ENCODE measurements at regions not wholly inside any gene's neighbourhood (a gene's known extent, or its start where the extent isn't known, plus 50 kb on each side); places are given as distances from the start of the nearest gene placed in this dataset.

DNA sequence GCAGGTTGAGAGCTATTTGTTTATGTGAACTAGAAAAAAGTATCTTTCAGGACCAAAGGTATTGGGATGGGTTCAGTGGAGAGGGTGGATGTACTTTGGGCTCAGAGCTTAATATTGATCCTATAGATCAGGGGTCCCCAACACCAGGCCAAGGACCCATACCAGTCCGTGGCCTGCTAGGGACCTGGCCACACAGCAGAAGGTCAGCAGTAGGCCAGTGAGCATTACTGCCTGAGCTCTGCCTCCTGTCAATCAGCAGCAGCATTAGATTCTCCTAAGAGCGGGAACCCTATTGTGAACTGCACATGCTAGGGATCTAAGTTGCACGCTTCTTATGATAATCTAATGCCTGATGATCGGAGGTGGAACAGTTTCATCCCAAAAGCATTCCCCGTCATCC lies 115.8 kb upstream of the WDR11 start:
- no peaks in the 10 kb centered on the region for H3K36me3 ChIP-seq (ENCODE audit: control insufficient read depth, low read length)
- no peaks in the 10 kb centered on the region for H3K9me3 ChIP-seq (ENCODE audit: control insufficient read depth, insufficient read depth, low read length)
- 0 out of 2 replicates have a peak, but pooled peaks cover 3% of the 10 kb centered on the region for H3K27me3 ChIP-seq (ENCODE audit: control insufficient read depth, low read length)
- H3K4me1 ChIP-seq (ENCODE audit: control insufficient read depth, low read length), result no peaks in the 10 kb centered on the region
- H3F3A ChIP-seq (ENCODE audit: control insufficient read depth, insufficient read depth), result no peaks in the 10 kb centered on the region
- H3K27ac ChIP-seq (ENCODE audit: low read depth, low read length), result no peak overlapping the region
- H3K4me3 ChIP-seq (ENCODE audit: low read length), result no peak overlapping the region
- no peak overlapping the region for H3K4me2 ChIP-seq (ENCODE audit: low read length)
- H3K9me2 ChIP-seq (replicated peaks; ENCODE audit: control insufficient read depth, low read length), result no peaks in the 10 kb centered on the region
- H4K20me1 ChIP-seq (ENCODE audit: control insufficient read depth, insufficient read depth, low read depth, low read length), result no peaks in the 10 kb centered on the region
- TF ChIP-seq EZH2phosphoT487 (IDR thresholded peaks at IDR 0.05; ENCODE audit: borderline replicate concordance, low read length), result no peak
- TF ChIP-seq, protein P1, sequence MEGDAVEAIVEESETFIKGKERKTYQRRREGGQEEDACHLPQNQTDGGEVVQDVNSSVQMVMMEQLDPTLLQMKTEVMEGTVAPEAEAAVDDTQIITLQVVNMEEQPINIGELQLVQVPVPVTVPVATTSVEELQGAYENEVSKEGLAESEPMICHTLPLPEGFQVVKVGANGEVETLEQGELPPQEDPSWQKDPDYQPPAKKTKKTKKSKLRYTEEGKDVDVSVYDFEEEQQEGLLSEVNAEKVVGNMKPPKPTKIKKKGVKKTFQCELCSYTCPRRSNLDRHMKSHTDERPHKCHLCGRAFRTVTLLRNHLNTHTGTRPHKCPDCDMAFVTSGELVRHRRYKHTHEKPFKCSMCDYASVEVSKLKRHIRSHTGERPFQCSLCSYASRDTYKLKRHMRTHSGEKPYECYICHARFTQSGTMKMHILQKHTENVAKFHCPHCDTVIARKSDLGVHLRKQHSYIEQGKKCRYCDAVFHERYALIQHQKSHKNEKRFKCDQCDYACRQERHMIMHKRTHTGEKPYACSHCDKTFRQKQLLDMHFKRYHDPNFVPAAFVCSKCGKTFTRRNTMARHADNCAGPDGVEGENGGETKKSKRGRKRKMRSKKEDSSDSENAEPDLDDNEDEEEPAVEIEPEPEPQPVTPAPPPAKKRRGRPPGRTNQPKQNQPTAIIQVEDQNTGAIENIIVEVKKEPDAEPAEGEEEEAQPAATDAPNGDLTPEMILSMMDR (IDR thresholded peaks at IDR 0.05; ENCODE audit: low read depth, low read length, poor library complexity, severe bottlenecking), result no peak
- no peaks in the 10 kb centered on the region for H3K79me2 ChIP-seq (ENCODE audit: control insufficient read depth, low read length)

DNA sequence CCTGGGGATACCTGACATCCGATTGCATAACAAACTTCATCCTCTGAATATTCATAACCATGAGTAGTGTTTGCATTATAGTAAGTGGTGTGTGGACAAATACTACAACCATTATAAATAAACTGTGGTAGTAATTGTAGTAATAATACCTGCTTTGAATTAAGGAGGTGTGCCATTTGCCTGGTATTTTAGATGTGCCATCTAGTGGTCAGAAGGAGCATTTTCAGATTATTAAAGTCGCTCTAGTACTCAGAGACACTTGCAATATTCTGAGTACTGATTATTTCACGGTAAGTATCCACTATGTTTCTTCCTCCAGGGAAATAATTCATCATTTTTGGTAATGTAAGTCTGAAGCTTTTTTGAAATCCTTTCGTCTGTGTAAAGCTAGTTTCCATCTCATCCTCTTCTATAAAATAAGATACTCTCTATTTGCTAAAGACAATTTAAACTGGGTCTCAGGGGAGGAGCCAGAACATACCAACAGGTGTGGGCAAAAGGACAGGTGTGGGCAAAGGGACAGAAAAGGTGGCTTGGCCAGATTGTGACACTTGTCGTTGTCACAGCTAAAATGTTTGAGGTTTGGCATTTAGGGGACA lies 115.3 kb upstream of the WDR11 start:
- H4K20me1 ChIP-seq (ENCODE audit: control insufficient read depth, insufficient read depth, low read depth, low read length), result no peaks in the 10 kb centered on the region
- 0 out of 2 replicates have a peak, but pooled peaks cover 3% of the 10 kb centered on the region for H3K27me3 ChIP-seq (ENCODE audit: control insufficient read depth, low read length)
- no peaks in the 10 kb centered on the region for H3K9me2 ChIP-seq (replicated peaks; ENCODE audit: control insufficient read depth, low read length)
- no peaks in the 10 kb centered on the region for H3K36me3 ChIP-seq (ENCODE audit: control insufficient read depth, low read length)
- no peaks in the 10 kb centered on the region for H3K4me1 ChIP-seq (ENCODE audit: control insufficient read depth, low read length)
- H3K9me3 ChIP-seq (ENCODE audit: control insufficient read depth, insufficient read depth, low read length), result no peaks in the 10 kb centered on the region
- no peak overlapping the region for H3K27ac ChIP-seq (ENCODE audit: low read depth, low read length)
- H3K4me3 ChIP-seq (ENCODE audit: low read length), result no peak overlapping the region
- H3F3A ChIP-seq (ENCODE audit: control insufficient read depth, insufficient read depth), result no peaks in the 10 kb centered on the region
- TF ChIP-seq EZH2phosphoT487 (IDR thresholded peaks at IDR 0.05; ENCODE audit: borderline replicate concordance, low read length), result no peak
- TF ChIP-seq, protein P1 (IDR thresholded peaks at IDR 0.05; ENCODE audit: low read depth, low read length, poor library complexity, severe bottlenecking), result peak; percentile 63
- no peak overlapping the region for H3K4me2 ChIP-seq (ENCODE audit: low read length)
- H3K79me2 ChIP-seq (ENCODE audit: control insufficient read depth, low read length), result no peaks in the 10 kb centered on the region

DNA sequence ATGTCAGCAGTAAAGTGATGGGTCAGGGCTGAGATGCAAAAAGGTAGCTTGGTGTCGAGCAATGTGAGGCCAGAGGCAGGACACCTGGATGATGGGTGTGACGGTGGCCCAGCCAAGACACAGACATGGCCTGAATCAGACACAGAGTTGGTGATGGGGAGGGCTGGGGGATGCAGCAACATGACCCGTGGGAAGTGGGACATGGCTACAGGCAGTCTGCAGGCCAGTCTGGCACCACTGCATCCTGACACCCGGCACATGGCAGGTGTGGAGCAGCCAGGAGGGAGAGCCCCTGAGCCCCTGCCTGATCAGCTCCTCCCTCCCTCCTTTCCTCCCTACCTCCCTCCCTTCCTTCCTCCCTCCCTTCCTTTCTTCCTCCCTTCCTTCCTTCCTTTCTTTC lies 114.8 kb upstream of the WDR11 start:
- Histone ChIP-seq H3K4me2 (ENCODE audit: low read length) (no peak overlapping the region), H3K27ac (ENCODE audit: low read depth, low read length) (no peak overlapping the region), H3K9me3 (ENCODE audit: control insufficient read depth, insufficient read depth, low read length) (no peaks in the 10 kb centered on the region), H3K79me2 (ENCODE audit: control insufficient read depth, low read length) (no peaks in the 10 kb centered on the region), H3K4me1 (ENCODE audit: control insufficient read depth, low read length) (no peaks in the 10 kb centered on the region), H3F3A (ENCODE audit: control insufficient read depth, insufficient read depth) (no peaks in the 10 kb centered on the region), H3K27me3 (ENCODE audit: control insufficient read depth, low read length) (0 out of 2 replicates have a peak, but pooled peaks cover 3% of the 10 kb centered on the region), H3K36me3 (ENCODE audit: control insufficient read depth, low read length) (no peaks in the 10 kb centered on the region), H4K20me1 (ENCODE audit: control insufficient read depth, insufficient read depth, low read depth, low read length) (no peaks in the 10 kb centered on the region), H3K9me2 (replicated peaks; ENCODE audit: control insufficient read depth, low read length) (no peaks in the 10 kb centered on the region), H3K4me3 (ENCODE audit: low read length) (no peak overlapping the region)
- TF ChIP-seq, protein P1 (IDR thresholded peaks at IDR 0.05; ENCODE audit: low read depth, low read length, poor library complexity, severe bottlenecking), result no peak
- TF ChIP-seq EZH2phosphoT487 (IDR thresholded peaks at IDR 0.05; ENCODE audit: borderline replicate concordance, low read length), result no peak

All from DOHH2 (cell line).